ENCODE measurements at regions not wholly inside any gene's neighbourhood (a gene's known extent, or its start where the extent isn't known, plus 50 kb on each side); places are given as distances from the start of the nearest gene placed in this dataset.
"Not testable (repeated sequence)": the region's sequence is repeated elsewhere in the genome, so short reads cannot be mapped to it uniquely, and the experiment has no call there.

- TF ChIP-seq MXI1 (IDR thresholded peaks at IDR 0.05; ENCODE audit: borderline replicate concordance, low read depth, low read length) (no peak), POLR2A (IDR thresholded peaks at IDR 0.05; ENCODE audit: low read depth, low read length) (no peak), RAD21 (IDR thresholded peaks at IDR 0.05; ENCODE audit: low read length) (peak; percentile 77)
Measured at GRCh38 chr6:3977875-3978711, 100.8 kb downstream of the FAM217A start (continued).

- H3K36me3 ChIP-seq (ENCODE audit: control insufficient read depth, insufficient read depth, low read length); H2AK5ac ChIP-seq (ENCODE audit: low read depth, low read length); H3K4ac ChIP-seq (ENCODE audit: low read depth, low read length); H3K4me2 ChIP-seq (ENCODE audit: low read depth, low read length); H3K9me1 ChIP-seq (ENCODE audit: insufficient read depth, low read length); POLR2A ChIA-PET (ENCODE audit: unreplicated experiment); H3K9me3 ChIP-seq (ENCODE audit: control insufficient read depth, insufficient read depth, low read length); H2BK120ac ChIP-seq (ENCODE audit: low read depth, low read length); H3K4me3 ChIP-seq (ENCODE audit: insufficient read depth, low read depth, low read length); H2AK9ac ChIP-seq (replicated peaks; ENCODE audit: low read depth, low read length, poor library complexity); H2BK20ac ChIP-seq (ENCODE audit: low read depth, low read length); H3K4me1 ChIP-seq (ENCODE audit: control insufficient read depth, insufficient read depth, low read length); H3K14ac ChIP-seq (replicated peaks; ENCODE audit: low read depth, low read length); H3K27me3 ChIP-seq (ENCODE audit: control insufficient read depth, insufficient read depth, low read length); H4K5ac ChIP-seq (ENCODE audit: low read depth, low read length); H4K91ac ChIP-seq (ENCODE audit: insufficient read depth, low read depth, low read length); H2AFZ ChIP-seq (replicated peaks; ENCODE audit: low read length, poor library complexity); H3K23ac ChIP-seq (ENCODE audit: low read depth, low read length); dilution Hi-C loops (cut with HindIII; ENCODE audit: low sequenced_read_pairs, unreplicated experiment); H4K20me1 ChIP-seq (ENCODE audit: insufficient read depth, low read length); H3K9ac ChIP-seq (ENCODE audit: low read depth, low read length); H3K56ac ChIP-seq (ENCODE audit: extremely low read depth, insufficient read depth, low read length); H3K18ac ChIP-seq (ENCODE audit: low read depth, low read length); DNase-seq; H3K27ac ChIP-seq (ENCODE audit: insufficient read depth, low read length); H2BK15ac ChIP-seq (ENCODE audit: low read depth, low read length); H2BK5ac ChIP-seq (ENCODE audit: low read depth, low read length, poor library complexity, severe bottlenecking); BruUV-seq (replicated peaks); ATAC-seq (ENCODE audit: low read depth); H4K8ac ChIP-seq (ENCODE audit: low read depth in 2 of 2, low read length in 2 of 2): not testable (repeated sequence)
- in situ Hi-C loops (cut with MboI; ENCODE audit: low sequenced_read_pairs) (loop anchor here (25.0 kb wide), 1 partner anchor 867 kb away; the partner anchor contains the start of gene BPHL), intact Hi-C loops (cut with micrococcal nuclease) (loop anchor here (1.0 to 5.0 kb wide), 4 partner anchors 87 to 237 kb away; partner anchors contain the start of gene FAM50B)
- peaks cover 0 to 10% of the 10 kb centered on the region in 2 experiments; a peak in 1 of 4 replicates for H3K79me1 ChIP-seq (ENCODE audit: low read depth in 1 of 2, low read length in 2 of 2)
- WGBS, 2 experiments (ENCODE audit: extremely low coverage in 2 of 2, insufficient read length in 1 of 2) = no CpG with 5 or more reads among the region's 1 CpG
- CTCF ChIA-PET = interaction anchor here (0.7 to 3.3 kb wide), 14 partner anchors 8 to 568 kb away, joined by 3 to 25 read pairs (median 7); partner anchors contain the start of gene FAM50B
Measured at GRCh38 chr6:3978966-3979365, 100.0 kb downstream of the FAM217A start.

Data from IMR-90 (cell line).